HL-60 (cell line): ENCODE measurements at regions not wholly inside any gene's neighbourhood (a gene's known extent, or its start where the extent isn't known, plus 50 kb on each side); places are given as distances from the start of the nearest gene placed in this dataset.

ENCODE experiments used
- DNase-seq, 2 experiments: peaks; one replicate each; pipeline ENCODE4 v3.0.0-alpha.2; 2010 to 2020; ENCODE audit warnings: low read depth in 1 of 2, low spot score in 1 of 2
- H3K27ac ChIP-seq: fragments of 250-450 bp; sonication (Bioruptor Pico); replicated peaks from 2 replicates; pipeline ENCODE4 v1.5.1; 2020; ENCODE audit warnings: mild to moderate bottlenecking, moderate library complexity
- H3K27me3 ChIP-seq: fragments of 250-450 bp; sonication (Bioruptor Pico); 2 replicates; pipeline ENCODE4 v1.5.1; 2021; ENCODE audit warnings: mild to moderate bottlenecking, moderate library complexity; ENCODE audit not compliant: insufficient read depth, poor library complexity, severe bottlenecking
- H3K4me3 ChIP-seq: replicated peaks from 2 replicates; pipeline ENCODE4 v1.5.1; 2011; ENCODE audit warnings: mild to moderate bottlenecking, control low read depth, low read length; ENCODE audit not compliant: insufficient read depth
- GABPA ChIP-seq: IDR thresholded peaks from 2 replicates; pipeline ENCODE4 v1.6.1; 2012; ENCODE audit warnings: low read depth
- POLR2AphosphoS5 ChIP-seq: IDR thresholded peaks from 2 replicates; pipeline ENCODE4 v1.6.1; 2012; ENCODE audit warnings: low read depth
- REST ChIP-seq: IDR thresholded peaks from 2 replicates; pipeline ENCODE4 v1.6.1; 2012; ENCODE audit warnings: low read depth; ENCODE audit not compliant: insufficient replicate concordance
- SPI1 ChIP-seq: IDR thresholded peaks from 2 replicates; pipeline ENCODE4 v1.6.1; 2012; ENCODE audit warnings: low read depth, mild to moderate bottlenecking, borderline replicate concordance
- TF ChIP-seq, protein P1 (sequence below): IDR thresholded peaks from one replicate; pipeline ENCODE4 v1.5.1; 2011; ENCODE audit warnings: low read length, control low read depth, inconsistent platforms; ENCODE audit not compliant: insufficient read depth

- DNase-seq, result no peak
- H3K27ac ChIP-seq, result no peak overlapping the region
- H3K4me3 ChIP-seq, result no peak overlapping the region
- TF ChIP-seq GABPA, result no peak
- TF ChIP-seq, protein P1, sequence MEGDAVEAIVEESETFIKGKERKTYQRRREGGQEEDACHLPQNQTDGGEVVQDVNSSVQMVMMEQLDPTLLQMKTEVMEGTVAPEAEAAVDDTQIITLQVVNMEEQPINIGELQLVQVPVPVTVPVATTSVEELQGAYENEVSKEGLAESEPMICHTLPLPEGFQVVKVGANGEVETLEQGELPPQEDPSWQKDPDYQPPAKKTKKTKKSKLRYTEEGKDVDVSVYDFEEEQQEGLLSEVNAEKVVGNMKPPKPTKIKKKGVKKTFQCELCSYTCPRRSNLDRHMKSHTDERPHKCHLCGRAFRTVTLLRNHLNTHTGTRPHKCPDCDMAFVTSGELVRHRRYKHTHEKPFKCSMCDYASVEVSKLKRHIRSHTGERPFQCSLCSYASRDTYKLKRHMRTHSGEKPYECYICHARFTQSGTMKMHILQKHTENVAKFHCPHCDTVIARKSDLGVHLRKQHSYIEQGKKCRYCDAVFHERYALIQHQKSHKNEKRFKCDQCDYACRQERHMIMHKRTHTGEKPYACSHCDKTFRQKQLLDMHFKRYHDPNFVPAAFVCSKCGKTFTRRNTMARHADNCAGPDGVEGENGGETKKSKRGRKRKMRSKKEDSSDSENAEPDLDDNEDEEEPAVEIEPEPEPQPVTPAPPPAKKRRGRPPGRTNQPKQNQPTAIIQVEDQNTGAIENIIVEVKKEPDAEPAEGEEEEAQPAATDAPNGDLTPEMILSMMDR, result no peak
- no peak for TF ChIP-seq SPI1
- TF ChIP-seq REST, result no peak
- no peak for TF ChIP-seq POLR2AphosphoS5
- H3K27me3 ChIP-seq, result no peaks in the 10 kb centered on the region
Measured at GRCh38 chr2:217691920-217692666, 310.7 kb downstream of the TNS1 start.

DNA sequence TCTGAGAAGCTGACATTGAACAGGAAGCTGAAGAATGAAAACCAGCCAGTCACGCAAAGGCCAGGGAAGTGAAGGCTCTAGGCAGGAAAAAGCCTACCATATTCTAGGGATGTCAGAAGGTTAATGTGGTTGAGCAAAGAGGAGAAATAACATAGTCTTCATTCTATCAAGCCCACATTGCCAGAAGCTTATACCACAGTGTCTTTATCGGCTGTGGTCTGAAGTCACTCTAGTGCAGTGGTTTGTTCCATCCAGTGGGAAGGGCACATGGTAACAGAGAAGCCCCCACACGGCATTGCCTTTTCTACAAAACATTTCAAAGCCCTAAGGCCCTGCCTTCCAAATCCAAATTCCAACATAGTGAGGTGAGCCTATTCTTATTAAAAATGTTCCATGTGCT lies 311.3 kb downstream of the TNS1 start:
- no peak for DNase-seq
- Histone ChIP-seq H3K27ac (no peak overlapping the region), H3K27me3 (no peaks in the 10 kb centered on the region), H3K4me3 (no peak overlapping the region)
- TF ChIP-seq, protein P1, result no peak
- TF ChIP-seq GABPA (no peak), SPI1 (no peak), REST (no peak), POLR2AphosphoS5 (no peak)

DNA sequence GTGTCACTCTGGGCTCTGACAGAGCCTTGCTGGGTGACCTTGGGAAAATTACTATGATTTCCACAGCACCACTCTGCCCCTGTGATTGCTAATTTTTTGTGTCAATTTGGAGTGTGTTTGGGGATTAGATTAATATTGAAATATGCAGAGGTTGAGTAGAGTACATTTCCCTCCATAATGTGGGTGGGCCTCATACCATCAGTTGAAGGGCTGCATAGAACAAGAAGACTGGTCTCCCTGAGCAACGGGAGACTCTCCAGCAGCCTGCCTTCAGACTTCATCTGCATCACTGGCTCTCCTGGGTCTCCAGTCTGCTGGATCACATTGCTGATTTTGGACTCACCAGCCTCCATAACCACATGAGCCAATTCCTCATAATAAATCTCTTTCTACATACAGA lies 313.7 kb downstream of the TNS1 start:
- no peak for TF ChIP-seq POLR2AphosphoS5
- no peak for TF ChIP-seq REST
- TF ChIP-seq GABPA, result no peak
- TF ChIP-seq, protein P1, result no peak
- no peak for TF ChIP-seq SPI1
- no peak for DNase-seq
- H3K27ac ChIP-seq, result no peak overlapping the region
- no peak overlapping the region for H3K4me3 ChIP-seq
- H3K27me3 ChIP-seq, result peaks cover 2% of the 10 kb centered on the region
